Stimulated activated CD4-positive, alpha-beta T cell treated with anti-CD3 and anti-CD28 coated beads, Interleukin-1b, Interleukin-23, amount 100 ng/mL, for 4 hours (primary cell): ENCODE measurements at regions not wholly inside any gene's neighbourhood (a gene's known extent, or its start where the extent isn't known, plus 50 kb on each side); places are given as distances from the start of the nearest gene placed in this dataset.

Source experiments
- DNase-seq, 2 donors: peaks; one replicate each; pipeline ENCODE4 v3.0.0-alpha.2; 2020; ENCODE audit warnings: low read depth in 2 of 2

DNA sequence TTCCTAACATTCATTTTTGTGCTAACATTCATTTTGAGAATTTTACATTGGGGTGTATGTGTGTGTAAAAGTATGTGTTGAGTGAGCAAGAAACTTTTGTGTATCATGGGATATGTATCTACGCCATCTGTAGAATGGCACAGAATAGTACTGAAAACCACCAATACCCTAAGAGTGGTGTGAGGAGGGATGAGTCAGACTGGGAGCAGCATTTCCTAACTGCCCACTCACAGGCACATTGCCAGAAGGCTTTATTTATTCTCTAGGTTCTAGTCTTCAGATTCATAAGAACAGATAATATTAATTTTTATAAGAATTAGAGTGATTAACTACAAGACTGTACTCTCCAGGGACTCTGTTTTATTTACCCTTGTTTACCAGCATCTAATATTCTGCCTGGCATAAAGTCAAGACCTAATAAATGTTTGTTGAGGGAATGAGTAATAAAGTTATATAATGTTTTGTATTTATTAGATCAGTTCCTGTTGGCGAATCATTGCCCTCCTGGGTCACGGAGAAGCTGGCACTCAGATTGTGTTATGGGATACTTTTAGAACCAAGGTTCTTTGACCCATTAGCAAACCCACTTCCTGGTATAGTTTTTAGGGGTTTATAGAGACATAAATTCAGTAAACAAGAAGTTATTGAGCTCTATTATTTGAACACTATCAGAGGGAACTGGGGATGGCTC is 159.1 kb upstream of the PPP2R2B start:
- no peak for DNase-seq

DNA sequence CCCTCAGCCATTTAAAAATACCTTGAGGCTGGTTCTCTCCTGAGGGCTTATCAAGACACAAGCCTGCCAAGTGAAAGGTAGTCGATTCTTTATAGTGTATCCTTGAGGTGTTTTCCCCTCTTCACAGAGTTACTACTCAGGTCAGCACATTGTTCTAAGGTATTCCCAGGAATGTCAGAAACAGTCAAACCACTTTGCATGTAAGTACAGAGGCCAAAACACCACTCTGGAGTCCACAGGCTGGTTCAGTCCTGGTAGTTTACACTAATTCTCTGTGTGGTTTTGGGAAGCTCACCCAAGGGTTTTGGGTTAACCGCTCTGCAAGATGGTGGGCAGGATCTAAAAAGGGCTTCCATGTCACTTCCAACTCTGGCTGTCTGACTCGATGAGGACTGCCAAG is 162.3 kb upstream of the PPP2R2B start:
- DNase-seq, result no peak

DNA sequence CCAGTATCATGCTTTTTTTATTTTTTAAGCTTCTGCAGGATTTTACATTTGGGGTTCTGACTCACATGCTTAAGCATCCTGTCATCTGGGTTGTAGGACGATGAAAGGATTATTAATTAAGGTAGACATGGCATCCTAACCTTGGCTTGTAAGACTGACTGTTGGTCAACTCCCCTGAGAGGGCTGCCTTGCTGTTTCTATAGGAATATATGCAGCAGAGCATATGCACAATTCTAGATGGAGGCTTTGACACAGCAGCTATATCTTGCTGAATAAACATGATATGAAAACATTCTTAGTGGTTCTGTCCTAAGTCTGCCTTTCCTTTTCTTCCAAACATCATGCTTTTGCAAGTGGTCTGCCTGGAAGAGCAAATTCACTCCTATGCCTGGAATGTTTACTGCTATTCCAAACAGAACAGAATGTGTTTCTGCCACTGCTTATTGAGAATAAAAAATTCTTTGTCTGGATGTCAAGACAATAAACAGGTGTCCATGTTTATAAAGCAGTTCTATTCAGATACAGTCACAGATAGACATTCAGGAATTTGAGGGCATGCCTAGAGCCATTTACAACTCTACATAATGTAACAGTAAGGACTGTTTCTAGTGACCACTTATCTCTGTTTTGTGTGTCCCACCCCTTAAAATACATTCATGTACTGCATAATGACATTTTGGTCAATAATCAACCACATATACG is 166.2 kb upstream of the PPP2R2B start:
- DNase-seq, result no peak

DNA sequence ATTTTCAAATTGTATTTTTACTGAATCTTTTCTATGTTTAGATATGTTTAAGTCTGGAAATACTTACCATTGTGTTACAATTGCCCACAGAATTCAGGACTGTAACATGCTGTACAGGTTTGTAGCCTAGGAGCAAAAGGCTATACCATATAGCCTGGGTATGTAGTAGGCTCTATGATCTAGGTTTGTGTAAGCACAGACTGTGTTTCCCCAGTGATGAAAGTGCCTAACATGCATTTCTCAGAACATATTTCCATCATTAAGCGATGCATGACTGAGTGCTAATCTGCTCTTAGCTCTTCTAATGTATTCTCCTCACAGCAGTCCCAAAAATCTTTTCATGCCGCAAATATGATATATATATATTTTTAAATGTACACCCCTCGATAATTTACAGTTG is 166.7 kb upstream of the PPP2R2B start:
- DNase-seq, result no peak

DNA sequence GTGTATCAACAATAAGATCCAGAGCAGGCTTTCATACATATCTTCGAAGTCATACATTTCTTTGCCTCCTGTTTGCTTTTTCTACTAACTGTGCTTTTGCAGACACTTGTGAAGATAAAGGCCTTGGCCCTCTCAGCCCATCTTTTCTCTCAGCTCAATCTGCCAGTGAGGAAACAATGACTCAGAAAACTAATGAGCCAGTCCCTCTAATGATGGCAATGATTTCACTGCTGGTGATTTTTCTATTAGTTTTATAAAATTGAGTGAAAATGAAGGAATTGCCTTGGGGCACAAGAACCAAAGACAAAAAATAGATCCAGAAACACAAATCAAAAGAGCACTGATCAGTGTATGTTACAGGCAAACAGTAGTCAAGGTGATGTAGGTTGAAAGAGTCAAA is 167.7 kb upstream of the PPP2R2B start:
- no peak for DNase-seq

DNA sequence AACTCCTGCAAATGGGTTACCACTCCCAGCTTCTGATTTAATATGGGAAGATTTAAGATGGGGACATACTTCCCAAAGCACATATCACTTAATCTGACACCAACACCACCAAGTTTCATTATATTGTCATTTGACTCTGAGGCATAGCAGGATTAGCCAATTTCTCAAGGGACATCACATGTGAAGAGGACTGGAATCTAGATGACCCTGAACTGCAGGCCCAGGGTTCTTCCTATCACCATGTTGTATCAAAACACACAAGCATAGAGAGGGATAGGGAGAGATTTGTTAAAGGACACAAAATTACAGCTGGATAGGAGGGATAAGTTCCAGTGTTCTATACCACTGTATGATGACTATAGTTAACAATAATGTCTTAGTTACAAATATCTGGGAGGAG is 168.3 kb upstream of the PPP2R2B start:
- DNase-seq, result no peak

DNA sequence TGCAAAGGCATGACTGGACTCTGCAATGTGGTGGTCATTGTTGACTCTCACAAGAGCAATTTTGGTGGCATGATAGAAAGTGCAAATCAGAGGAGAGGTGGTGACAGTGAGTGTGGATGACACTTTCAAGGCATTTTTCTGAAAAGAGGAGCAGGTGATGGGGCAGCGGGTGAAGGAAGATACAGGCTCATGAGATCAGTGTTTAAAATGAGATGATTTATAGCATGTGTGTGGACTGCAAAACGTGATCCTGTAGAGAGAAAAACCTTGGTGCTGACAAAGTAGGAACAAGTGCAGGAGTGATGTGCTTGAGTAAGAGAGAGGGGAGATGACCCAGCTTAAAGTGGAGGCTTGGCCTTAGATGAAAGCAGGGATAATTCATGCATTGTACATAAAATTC is 171.2 kb upstream of the PPP2R2B start:
- DNase-seq, result no peak

DNA sequence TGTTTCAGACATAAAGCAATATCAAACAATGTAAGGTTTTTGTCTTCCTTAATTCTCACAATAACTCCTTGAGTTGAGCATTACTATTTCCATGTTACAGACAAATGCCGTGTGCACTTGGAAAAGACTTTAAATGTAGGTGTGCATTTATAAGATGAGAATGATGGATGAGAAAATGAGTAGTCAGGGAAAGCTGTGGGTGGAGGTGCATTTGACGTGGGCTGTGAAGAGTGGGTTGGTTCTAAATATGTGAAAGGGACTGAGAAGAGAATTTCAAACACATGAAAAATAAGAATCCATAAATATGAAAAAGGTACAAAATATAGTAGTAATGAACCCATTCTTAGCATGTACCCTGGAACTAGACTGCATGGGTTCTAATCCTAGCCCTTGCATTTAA is 171.6 kb upstream of the PPP2R2B start:
- no peak for DNase-seq

DNA sequence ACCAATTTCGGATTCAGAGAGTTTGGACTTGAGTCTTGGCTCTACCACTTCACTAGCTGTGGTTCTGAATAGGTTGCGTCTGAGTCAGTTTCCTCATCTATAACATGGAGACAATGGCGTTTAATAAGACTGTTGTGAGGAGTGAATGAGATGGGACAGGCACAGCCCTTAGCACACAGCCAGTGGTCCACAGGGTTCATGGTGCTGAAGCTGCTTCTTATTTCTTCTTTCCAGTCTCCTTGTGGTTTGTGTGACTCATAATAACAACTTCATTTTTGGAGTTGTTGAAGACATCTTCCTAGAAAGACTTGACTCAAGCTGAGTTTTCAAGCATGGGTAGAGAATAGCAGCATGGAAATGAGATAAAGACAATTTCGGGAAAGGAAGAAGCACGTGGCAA is 172.6 kb upstream of the PPP2R2B start:
- no peak for DNase-seq

DNA sequence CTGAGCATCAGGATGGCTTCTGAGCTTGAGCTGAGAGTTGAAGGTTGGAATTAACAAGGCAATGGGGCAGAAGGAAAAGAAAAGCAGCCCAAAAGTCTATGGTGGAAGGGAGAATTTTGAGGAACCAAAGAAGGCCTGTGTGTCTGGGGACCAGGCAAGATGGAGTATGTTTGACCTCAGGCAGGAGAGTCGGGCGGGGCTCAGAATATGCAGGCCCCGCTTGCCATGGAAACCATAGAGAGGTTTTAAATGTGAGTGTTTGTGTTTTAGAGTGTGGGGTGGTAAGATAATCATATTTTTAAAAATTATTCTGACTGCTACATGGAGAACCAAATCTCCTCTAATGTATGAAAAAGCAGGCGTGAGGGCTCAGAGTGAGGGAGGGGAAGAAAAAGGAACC is 174.0 kb upstream of the PPP2R2B start:
- DNase-seq, result no peak

DNA sequence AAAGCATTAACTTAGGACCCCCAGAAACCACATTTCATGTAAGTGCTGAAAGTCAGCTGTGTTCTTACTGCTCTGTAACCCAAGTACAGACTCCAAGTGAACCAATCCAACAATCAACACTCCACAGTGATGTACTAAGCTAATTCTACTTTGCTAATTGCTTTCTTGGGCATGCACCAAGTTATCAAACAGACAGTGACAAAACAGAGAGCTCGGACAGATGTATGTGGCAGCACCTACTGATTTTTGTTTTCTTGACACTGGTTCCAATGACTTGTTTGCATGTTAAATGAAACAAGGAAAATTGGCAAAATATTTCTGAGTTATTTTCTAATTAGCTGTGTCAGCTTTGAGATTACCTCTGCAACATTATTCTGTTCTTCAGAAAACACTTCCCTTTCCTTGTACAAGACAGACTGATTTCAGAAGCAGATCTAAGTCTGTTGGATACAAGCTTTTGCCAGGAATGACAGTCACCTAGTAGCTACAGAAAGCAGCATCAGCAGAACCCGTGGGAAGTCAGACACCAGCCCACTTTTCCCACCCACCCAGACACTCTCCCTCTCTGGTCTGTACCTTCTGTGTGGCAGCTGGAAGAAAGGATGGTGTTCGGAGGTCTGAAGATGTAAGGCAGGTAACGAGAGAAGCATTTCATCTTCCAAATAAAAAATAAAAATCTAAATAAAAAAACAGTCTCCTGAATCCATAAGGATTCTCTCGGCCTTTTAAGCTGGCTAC is 176.7 kb upstream of the PPP2R2B start:
- no peak for DNase-seq

DNA sequence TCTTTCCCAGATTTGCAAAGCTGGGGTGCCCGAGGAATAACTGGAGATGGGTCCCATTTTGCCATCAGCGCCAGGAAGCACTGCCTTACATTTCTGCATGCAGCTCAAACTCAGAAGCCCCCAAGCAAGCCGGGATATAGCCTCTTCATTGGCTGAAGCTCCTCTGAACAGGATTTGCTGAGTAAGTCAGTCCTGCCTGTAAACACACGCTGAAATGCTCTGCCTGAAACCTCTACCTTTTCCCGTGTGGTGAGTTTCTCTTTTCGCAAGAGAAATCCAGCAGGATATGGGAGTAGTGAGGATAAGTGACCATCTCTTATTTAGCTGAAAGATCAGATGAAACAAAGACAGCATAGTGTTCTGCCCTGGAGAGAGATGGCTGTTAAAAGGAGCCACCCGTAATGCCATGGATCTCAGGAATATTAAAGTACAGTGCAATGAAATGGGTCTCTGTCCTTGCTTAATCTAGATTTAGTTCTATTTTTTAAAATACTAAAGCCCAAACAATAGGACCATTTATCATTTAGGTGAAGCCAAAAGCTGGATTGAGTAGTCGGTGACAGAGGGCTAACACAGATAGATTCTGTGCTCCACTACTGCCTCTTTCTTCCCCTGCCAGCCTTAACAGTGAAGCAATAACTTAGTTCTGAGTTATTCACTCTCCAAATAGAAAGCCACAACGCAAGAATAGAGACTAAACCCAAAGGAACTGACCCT is 177.5 kb upstream of the PPP2R2B start:
- no peak for DNase-seq

DNA sequence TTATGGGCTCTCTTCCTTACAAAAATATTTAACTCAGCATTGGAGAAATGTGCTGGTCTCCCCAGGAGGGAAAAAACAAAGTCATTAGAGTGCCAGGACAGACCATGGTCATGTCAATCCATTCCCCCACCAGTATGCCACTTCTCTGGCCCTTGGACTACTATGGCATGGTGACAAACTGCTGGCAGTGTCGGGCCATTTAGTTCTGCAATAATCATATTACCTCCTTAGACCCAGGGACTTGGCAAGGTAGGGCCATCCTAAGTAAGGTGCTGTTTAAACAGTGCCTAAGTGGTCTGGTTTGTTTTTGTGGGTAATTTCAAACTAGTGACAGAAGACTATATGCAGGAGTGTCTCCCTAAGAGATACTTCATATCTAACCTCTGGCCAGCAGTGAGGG is 177.8 kb upstream of the STK32A start:
- no peak for DNase-seq

DNA sequence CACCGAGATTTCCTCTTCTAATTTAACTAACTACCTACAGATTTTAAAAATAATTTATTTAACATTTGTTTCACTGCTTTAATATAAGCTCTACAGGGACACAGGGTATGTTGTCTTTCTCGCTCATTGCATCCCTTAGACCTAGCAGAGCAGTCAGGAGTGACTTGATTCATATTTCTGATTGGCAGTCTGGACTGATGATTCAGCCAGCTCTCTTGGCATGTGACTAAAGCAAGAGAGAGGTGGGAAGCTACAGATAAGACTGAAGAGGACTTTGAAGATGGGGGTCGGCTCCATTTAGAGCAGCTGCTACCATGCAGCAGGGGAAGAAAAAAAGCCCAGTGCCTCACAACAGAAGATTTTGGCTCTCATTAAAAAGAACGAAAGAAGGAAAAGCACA is 173.4 kb upstream of the STK32A start:
- DNase-seq, result no peak

DNA sequence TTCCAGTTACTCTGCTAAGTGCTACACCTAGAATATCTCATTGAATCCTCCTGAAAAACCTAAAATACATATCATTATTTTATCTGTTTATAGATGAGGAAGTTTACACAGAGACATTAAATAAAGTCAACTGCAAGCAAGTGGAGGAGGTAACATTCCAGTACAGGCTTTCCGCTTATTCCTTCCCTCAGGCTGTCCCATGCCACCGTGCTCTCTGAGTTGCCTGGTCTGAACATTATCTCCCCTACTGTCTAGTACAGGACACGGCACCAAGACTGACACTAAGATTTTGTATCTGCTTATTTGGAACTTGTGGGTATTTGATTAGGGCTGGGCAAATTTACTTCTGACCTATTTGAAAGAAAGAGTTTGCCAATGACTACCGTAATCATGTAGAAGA is 172.4 kb upstream of the STK32A start:
- DNase-seq, result no peak

DNA sequence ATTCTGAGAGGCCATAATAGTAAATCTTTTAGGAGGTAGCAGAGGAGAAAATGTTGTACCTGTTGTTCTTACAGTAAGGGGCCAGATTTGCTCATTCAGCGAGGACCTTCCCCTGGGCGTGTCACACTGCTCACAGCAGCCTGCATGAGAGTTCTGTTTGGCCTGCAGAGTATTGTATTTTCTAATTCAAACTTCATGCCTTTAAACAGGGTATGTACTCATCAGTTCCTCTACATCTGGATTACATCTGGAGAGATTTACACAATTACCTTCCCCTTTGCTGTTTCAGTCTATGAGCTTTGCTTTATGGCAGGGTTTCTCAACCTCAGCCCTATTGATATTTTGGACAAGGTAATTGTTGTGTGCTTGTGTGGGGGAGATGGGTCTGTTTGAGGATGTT is 170.9 kb upstream of the STK32A start:
- DNase-seq, result no peak

DNA sequence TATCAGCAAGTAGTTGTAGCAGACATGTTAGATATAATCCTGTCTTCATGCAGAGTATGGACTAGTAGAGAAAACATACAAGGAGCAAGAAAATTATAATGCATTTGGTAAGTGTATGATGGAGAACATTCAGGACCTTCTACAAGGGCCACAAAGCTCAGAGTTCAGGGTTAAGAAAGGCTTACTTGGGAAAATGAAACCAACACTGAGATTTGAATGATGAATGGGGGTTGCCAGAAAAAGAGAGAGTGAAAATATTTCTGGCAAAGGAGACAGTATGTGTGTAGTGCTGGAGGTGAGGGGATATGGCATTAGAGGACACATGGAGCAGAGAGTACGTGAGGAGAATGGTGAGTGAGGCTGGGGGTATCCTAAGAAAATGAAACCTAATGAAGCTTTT is 169.8 kb upstream of the STK32A start:
- DNase-seq, result no peak

DNA sequence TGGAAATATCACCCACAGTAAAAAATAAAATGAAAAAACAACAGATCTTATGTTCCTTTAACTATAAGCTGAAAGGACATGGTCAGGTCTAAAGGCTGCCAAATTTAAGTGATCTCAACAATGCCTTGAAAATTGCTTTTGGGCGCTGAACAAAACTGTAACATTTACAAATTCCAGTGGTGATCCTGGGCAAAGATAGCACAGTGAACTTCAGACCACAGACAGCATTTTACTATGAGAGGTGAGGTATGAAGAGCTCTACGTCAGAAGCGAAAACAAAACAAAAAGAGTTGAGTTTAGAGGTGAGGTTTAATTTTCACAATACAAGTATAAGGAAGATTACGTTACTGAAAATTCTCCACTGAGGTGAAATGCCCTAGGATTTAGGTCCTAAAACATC is 165.8 kb upstream of the STK32A start:
- no peak for DNase-seq

DNA sequence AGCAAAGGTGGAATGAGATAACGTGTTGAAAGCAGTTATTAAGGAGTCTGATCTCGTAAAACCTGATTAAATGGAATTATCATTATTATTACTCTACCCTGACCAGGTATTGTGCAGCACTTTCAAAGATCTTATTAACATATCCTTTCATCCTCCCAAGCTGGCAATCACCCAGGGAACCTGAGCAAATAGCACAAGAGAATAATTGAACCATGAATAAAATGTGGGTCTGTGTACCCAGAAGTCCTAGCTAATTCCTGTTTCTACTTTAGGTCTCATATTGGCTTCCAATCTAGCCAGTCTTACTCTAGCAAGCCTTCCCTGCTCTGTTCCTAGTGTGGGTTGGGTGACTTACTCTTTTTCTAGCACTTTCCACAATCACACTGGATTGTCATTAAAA is 162.2 kb upstream of the STK32A start:
- no peak for DNase-seq

DNA sequence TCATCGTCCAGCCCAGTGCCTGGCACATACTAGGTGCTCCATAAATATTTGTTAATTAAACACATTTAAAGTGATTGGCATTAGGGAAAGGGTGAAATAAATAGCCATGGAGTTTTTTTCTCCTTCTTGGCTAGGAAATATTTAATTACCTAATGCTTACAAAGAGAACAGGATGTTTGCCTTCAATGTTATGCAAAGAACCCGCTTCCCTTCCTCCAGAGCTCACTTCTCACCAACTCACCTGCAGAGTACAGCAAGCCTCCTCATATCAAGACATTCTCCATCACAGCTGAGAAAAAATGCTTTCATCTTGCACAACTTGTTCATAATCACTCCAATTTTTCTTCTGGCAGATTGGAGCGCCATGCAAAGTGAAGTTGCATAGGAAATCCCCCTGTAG is 161.7 kb upstream of the STK32A start:
- DNase-seq, result no peak

DNA sequence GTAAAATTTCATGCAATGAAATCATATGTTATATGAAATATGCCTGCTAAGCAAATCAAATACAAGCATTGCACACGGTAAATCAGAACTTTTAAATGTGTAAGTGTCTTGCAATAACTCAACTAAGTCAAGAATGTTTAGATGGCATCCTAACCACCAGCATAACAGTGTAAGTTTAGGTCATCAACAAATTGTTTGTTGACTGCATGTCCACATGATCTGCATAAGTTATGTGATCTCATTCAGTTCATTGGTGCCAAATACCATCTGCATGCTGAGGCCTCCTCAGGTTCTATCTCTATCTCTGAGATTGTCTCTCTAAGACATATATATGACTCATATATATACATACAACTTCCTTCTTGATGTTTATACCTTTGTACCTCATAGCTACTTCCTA is 159.6 kb upstream of the STK32A start:
- no peak for DNase-seq

DNA sequence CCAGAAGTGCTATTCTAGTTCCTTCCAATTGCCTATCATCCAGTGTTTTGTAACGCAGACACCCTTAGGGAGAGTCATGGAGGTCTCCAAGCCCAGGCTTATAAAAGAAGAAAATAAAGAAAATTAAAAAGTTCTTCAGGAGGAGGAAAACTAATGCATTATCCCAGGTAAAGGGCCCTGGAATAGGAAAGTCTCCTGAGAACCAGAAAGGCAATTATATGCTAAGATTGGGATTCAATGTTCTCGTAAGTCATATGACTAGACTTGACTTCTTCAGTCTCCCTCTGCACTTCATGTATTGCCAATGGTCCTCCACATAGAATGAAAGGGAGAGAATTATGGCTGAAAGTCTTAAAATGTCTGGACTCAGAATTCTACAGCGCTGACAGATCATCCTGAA is 154.4 kb upstream of the STK32A start:
- no peak for DNase-seq
